ENCODE measurements at regions not wholly inside any gene's neighbourhood (a gene's known extent, or its start where the extent isn't known, plus 50 kb on each side); places are given as distances from the start of the nearest gene placed in this dataset.

GRCh38 chr1:95561346-95561745 lies 327.3 kb downstream of the RWDD3 start:
- ATAC-seq (no peak), DNase-seq (no peak)
- intact Hi-C loops (cut with micrococcal nuclease), result no loop called here

- ATAC-seq, result no peak
- no peak for DNase-seq
- intact Hi-C loops (cut with micrococcal nuclease), result no loop called here
Observed at GRCh38 chr1:95562230-95562629, 328.2 kb downstream of the RWDD3 start.

- DNase-seq (no peak), ATAC-seq (no peak)
- intact Hi-C loops (cut with micrococcal nuclease), result no loop called here
Observed at GRCh38 chr1:95572002-95572401, 338.0 kb downstream of the RWDD3 start.

- intact Hi-C loops (cut with micrococcal nuclease), result no loop called here
- ATAC-seq, result no peak
- DNase-seq, result no peak
Observed at GRCh38 chr1:95572962-95573361, 339.0 kb downstream of the RWDD3 start.

GRCh38 chr1:95575291-95575690 lies 341.3 kb downstream of the RWDD3 start:
- ATAC-seq (no peak), DNase-seq (no peak)
- intact Hi-C loops (cut with micrococcal nuclease), result no loop called here

GRCh38 chr1:95578462-95578861 lies 344.5 kb downstream of the RWDD3 start:
- no peak for ATAC-seq

GRCh38 chr1:95582191-95582590 lies 348.2 kb downstream of the RWDD3 start:
- ATAC-seq, result no peak
- no peak for DNase-seq
- intact Hi-C loops (cut with micrococcal nuclease), result no loop called here

More at GRCh38 chr1:95578462-95578861, 344.5 kb downstream of the RWDD3 start:
- no peak for DNase-seq
- intact Hi-C loops (cut with micrococcal nuclease), result no loop called here

- ATAC-seq (no peak), DNase-seq (no peak)
- intact Hi-C loops (cut with micrococcal nuclease), result no loop called here
Observed at GRCh38 chr1:95582746-95583145, 348.7 kb downstream of the RWDD3 start.

GRCh38 chr1:95583661-95584210 lies 349.7 kb downstream of the RWDD3 start:
- intact Hi-C loops (cut with micrococcal nuclease), result no loop called here
- DNase-seq, result no peak
- no peak for ATAC-seq

GRCh38 chr1:95584315-95584714 lies 350.3 kb downstream of the RWDD3 start:
- intact Hi-C loops (cut with micrococcal nuclease), result no loop called here
- DNase-seq (no peak), ATAC-seq (no peak)

- intact Hi-C loops (cut with micrococcal nuclease), result no loop called here
- no peak for DNase-seq
- ATAC-seq, result no peak
Observed at GRCh38 chr1:95604771-95605170, 370.8 kb downstream of the RWDD3 start.

- DNase-seq, result no peak
- intact Hi-C loops (cut with micrococcal nuclease), result no loop called here
- ATAC-seq, result no peak
Observed at GRCh38 chr1:95614197-95614596, 380.2 kb downstream of the RWDD3 start.

GRCh38 chr1:95615421-95615820 lies 381.4 kb downstream of the RWDD3 start:
- intact Hi-C loops (cut with micrococcal nuclease), result no loop called here
- ATAC-seq (no peak), DNase-seq (no peak)

- DNase-seq (no peak), ATAC-seq (no peak)
- intact Hi-C loops (cut with micrococcal nuclease), result no loop called here
Observed at GRCh38 chr1:95620076-95620475, 386.1 kb downstream of the RWDD3 start.

GRCh38 chr1:95622609-95623008 lies 388.6 kb downstream of the RWDD3 start:
- intact Hi-C loops (cut with micrococcal nuclease), result no loop called here
- no peak for ATAC-seq
- no peak for DNase-seq

- no peak for ATAC-seq
- no peak for DNase-seq
- intact Hi-C loops (cut with micrococcal nuclease), result no loop called here
Observed at GRCh38 chr1:95625224-95625623, 391.2 kb downstream of the RWDD3 start.

GRCh38 chr1:95627244-95627643 lies 393.2 kb downstream of the RWDD3 start:
- intact Hi-C loops (cut with micrococcal nuclease), result no loop called here
- DNase-seq, result no peak
- ATAC-seq, result no peak

- no peak for DNase-seq
- no peak for ATAC-seq
- intact Hi-C loops (cut with micrococcal nuclease), result no loop called here
Observed at GRCh38 chr1:95631695-95632094, 397.7 kb downstream of the RWDD3 start.

GRCh38 chr1:95635811-95636210 lies 401.8 kb downstream of the RWDD3 start:
- intact Hi-C loops (cut with micrococcal nuclease), result no loop called here
- no peak for ATAC-seq

GRCh38 chr1:95636897-95637296 lies 402.9 kb downstream of the RWDD3 start:
- intact Hi-C loops (cut with micrococcal nuclease), result no loop called here
- DNase-seq (no peak), ATAC-seq (no peak)

More at GRCh38 chr1:95635811-95636210, 401.8 kb downstream of the RWDD3 start:
- no peak for DNase-seq

- DNase-seq (no peak), ATAC-seq (no peak)
- intact Hi-C loops (cut with micrococcal nuclease), result no loop called here
Observed at GRCh38 chr1:95640746-95641145, 406.7 kb downstream of the RWDD3 start.

GRCh38 chr1:95641386-95641785 lies 407.4 kb downstream of the RWDD3 start:
- ATAC-seq (no peak), DNase-seq (no peak)
- intact Hi-C loops (cut with micrococcal nuclease), result no loop called here
